Stimulated activated CD8-positive, alpha-beta memory T cell treated with anti-CD3 and anti-CD28 coated beads, Interleukin-12 subunit alpha, Interleukin-12 subunit beta, amount 100 ng/mL, for 4 hours (primary cell): ENCODE measurements at regions not wholly inside any gene's neighbourhood (a gene's known extent, or its start where the extent isn't known, plus 50 kb on each side); places are given as distances from the start of the nearest gene placed in this dataset.

Experiments
- DNase-seq: peaks from one replicate; pipeline ENCODE4 v3.0.0-alpha.2; 2020; ENCODE audit warnings: low read depth

- DNase-seq, result no peak
Measured at GRCh38 chr15:93428807-93429351, 339.9 kb upstream of the RGMA start.

GRCh38 chr15:93428150-93428549 is 339.1 kb upstream of the RGMA start:
- DNase-seq, result no peak

GRCh38 chr15:93424131-93424530 is 335.1 kb upstream of the RGMA start:
- no peak for DNase-seq

GRCh38 chr15:93422476-93422875 is 333.5 kb upstream of the RGMA start:
- DNase-seq, result no peak

GRCh38 chr15:93420477-93420876 is 331.5 kb upstream of the RGMA start:
- no peak for DNase-seq

- no peak for DNase-seq
Measured at GRCh38 chr15:93420050-93420452, 331.0 kb upstream of the RGMA start.

- DNase-seq, result no peak
Measured at GRCh38 chr15:93418566-93418965, 329.6 kb upstream of the RGMA start.

- DNase-seq, result no peak
Measured at GRCh38 chr15:93417631-93418030, 328.6 kb upstream of the RGMA start.

GRCh38 chr15:93417156-93417555 is 328.1 kb upstream of the RGMA start:
- DNase-seq, result no peak

GRCh38 chr15:93415576-93415975 is 326.6 kb upstream of the RGMA start:
- DNase-seq, result no peak

GRCh38 chr15:93414576-93415231 is 325.7 kb upstream of the RGMA start:
- no peak for DNase-seq

- no peak for DNase-seq
Measured at GRCh38 chr15:93413745-93414144, 324.7 kb upstream of the RGMA start.

- no peak for DNase-seq
Measured at GRCh38 chr15:93399121-93399520, 310.1 kb upstream of the RGMA start.

- no peak for DNase-seq
Measured at GRCh38 chr15:93389211-93389610, 300.2 kb upstream of the RGMA start.

- no peak for DNase-seq
Measured at GRCh38 chr15:93384886-93385285, 295.9 kb upstream of the RGMA start.

GRCh38 chr15:93382200-93382820 is 293.3 kb upstream of the RGMA start:
- no peak for DNase-seq

- DNase-seq, result no peak
Measured at GRCh38 chr15:93378558-93378957, 289.5 kb upstream of the RGMA start.

GRCh38 chr15:93372865-93373223 is 283.8 kb upstream of the RGMA start:
- no peak for DNase-seq

GRCh38 chr15:93372208-93372864 is 283.3 kb upstream of the RGMA start:
- no peak for DNase-seq

- no peak for DNase-seq
Measured at GRCh38 chr15:93366387-93367100, 277.5 kb upstream of the RGMA start.

GRCh38 chr15:93362821-93363220 is 273.8 kb upstream of the RGMA start:
- DNase-seq, result no peak

GRCh38 chr15:93362203-93362602 is 273.2 kb upstream of the RGMA start:
- DNase-seq, result no peak

GRCh38 chr15:93361703-93362102 is 272.7 kb upstream of the RGMA start:
- DNase-seq, result no peak
